ENCODE measurements at regions not wholly inside any gene's neighbourhood (a gene's known extent, or its start where the extent isn't known, plus 50 kb on each side); places are given as distances from the start of the nearest gene placed in this dataset.

DNA sequence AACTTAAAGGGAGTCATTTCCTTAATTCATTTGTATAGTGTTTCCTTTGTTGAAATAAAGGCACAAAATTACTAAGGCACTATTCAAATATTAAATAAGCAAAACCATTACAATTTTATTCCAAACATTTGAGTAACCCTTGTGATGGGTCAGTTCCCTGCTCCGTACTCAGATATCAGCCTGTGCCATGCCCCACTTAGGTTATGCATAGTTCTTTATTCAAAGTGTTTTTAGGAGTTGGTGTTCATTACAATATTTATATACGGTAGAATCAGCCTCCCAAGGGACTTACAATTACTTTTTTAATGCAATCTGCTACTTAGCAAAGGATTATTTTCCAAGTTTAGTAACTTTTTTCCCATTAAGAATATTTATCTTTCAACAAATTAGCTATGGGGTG, 119.3 kb upstream of the SEMA3D start:
- H4K20me1 ChIP-seq (ENCODE audit: insufficient read depth, low read length) = no peaks in the 10 kb centered on the region
- no peaks in the 10 kb centered on the region for H3K79me2 ChIP-seq (ENCODE audit: insufficient read depth, low read length)
- no peaks in the 10 kb centered on the region for H3K36me3 ChIP-seq (replicated peaks in 1 of 2; ENCODE audit: control insufficient read depth in 1 of 2, insufficient read depth in 2 of 2, low read length in 2 of 2)
- intact Hi-C loops (cut with micrococcal nuclease) = no loop called here
- H3K9me3 ChIP-seq (replicated peaks in 1 of 2; ENCODE audit: control insufficient read depth in 1 of 2, insufficient read depth in 1 of 2, low read length in 2 of 2) = no peaks in the 10 kb centered on the region
- no peak overlapping the region for H3K27ac Mint-ChIP-seq
- H3K27ac ChIP-seq (ENCODE audit: low read depth in 1 of 2, low read length in 2 of 2) = no peak overlapping the region
- H3K9ac ChIP-seq (ENCODE audit: insufficient read depth, low read length, poor library complexity, severe bottlenecking) = no peak overlapping the region
- H3K36me3 Mint-ChIP-seq = no peaks in the 10 kb centered on the region
- TF ChIP-seq, protein P1, sequence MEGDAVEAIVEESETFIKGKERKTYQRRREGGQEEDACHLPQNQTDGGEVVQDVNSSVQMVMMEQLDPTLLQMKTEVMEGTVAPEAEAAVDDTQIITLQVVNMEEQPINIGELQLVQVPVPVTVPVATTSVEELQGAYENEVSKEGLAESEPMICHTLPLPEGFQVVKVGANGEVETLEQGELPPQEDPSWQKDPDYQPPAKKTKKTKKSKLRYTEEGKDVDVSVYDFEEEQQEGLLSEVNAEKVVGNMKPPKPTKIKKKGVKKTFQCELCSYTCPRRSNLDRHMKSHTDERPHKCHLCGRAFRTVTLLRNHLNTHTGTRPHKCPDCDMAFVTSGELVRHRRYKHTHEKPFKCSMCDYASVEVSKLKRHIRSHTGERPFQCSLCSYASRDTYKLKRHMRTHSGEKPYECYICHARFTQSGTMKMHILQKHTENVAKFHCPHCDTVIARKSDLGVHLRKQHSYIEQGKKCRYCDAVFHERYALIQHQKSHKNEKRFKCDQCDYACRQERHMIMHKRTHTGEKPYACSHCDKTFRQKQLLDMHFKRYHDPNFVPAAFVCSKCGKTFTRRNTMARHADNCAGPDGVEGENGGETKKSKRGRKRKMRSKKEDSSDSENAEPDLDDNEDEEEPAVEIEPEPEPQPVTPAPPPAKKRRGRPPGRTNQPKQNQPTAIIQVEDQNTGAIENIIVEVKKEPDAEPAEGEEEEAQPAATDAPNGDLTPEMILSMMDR (IDR thresholded peaks at IDR 0.05) = no peak
- no peak overlapping the region for H3K4me3 Mint-ChIP-seq
- H2AFZ ChIP-seq (ENCODE audit: insufficient read depth, low read depth, low read length, poor library complexity, severe bottlenecking) = no peak overlapping the region
- peaks cover 0 to 7% (median 0%) of the 10 kb centered on the region in 7 donors for H3K9me3 Mint-ChIP-seq
- no peak overlapping the region for H3K4me3 ChIP-seq (replicated peaks in 1 of 3; ENCODE audit: low read depth in 2 of 3, low read length in 3 of 3)
- H3K4me1 Mint-ChIP-seq = no peaks in the 10 kb centered on the region
- H3K4me2 ChIP-seq (replicated peaks; ENCODE audit: extremely low read depth, low read length, poor library complexity, severe bottlenecking) = no peak overlapping the region
- WGBS (ENCODE audit: insufficient coverage) = no CpG with 5 or more reads among the region's 2 CpGs
- DNase-seq = no peak
- H3K27me3 ChIP-seq (ENCODE audit: control insufficient read depth in 2 of 2, insufficient read depth in 2 of 2, low read length in 2 of 2) = no peaks in the 10 kb centered on the region
- H3K27me3 Mint-ChIP-seq (ENCODE audit: low read depth in 3 of 3) = peaks cover 0 to 2% (median 2%) of the 10 kb centered on the region in 3 donors
- H3K4me1 ChIP-seq (ENCODE audit: control insufficient read depth in 1 of 2, insufficient read depth in 2 of 2, low read length in 2 of 2) = no peaks in the 10 kb centered on the region

DNA sequence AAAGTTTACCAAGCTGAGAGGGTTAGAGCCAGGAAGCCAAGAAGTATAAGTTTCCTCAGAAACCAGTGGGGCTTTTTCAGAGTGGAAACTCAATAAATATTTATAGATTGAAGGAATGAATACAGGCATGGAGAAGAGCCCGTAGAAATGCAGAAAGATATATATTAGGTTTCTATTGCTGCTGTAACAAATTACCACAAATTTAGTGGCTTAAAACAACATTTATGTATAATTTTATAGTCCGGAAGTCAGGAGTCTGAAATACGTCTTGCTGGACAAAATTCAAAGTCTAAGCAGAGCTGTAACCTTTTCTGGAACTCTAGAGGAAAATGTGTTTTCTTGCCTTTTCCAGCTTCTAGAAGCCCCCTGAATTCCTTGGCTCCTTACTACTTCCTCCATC, 107.3 kb upstream of the SEMA3D start:
- peaks cover 0 to 1% (median 0%) of the 10 kb centered on the region in 7 donors for H3K9me3 Mint-ChIP-seq
- WGBS (ENCODE audit: insufficient coverage) = 83% methylated on average over 2 of the region's 3 CpGs

More for the DNA sequence above, 107.3 kb upstream of the SEMA3D start:
- no peaks in the 10 kb centered on the region for H3K4me1 ChIP-seq (ENCODE audit: control insufficient read depth in 1 of 2, insufficient read depth in 2 of 2, low read length in 2 of 2)
- H3K9ac ChIP-seq (ENCODE audit: insufficient read depth, low read length, poor library complexity, severe bottlenecking) = no peak overlapping the region
- H4K20me1 ChIP-seq (ENCODE audit: insufficient read depth, low read length) = no peaks in the 10 kb centered on the region
- no peak overlapping the region for H3K27ac Mint-ChIP-seq
- H3K4me1 Mint-ChIP-seq = no peaks in the 10 kb centered on the region
- H3K27ac ChIP-seq (ENCODE audit: low read depth in 1 of 2, low read length in 2 of 2) = no peak overlapping the region
- H3K27me3 ChIP-seq (ENCODE audit: control insufficient read depth in 2 of 2, insufficient read depth in 2 of 2, low read length in 2 of 2) = no peaks in the 10 kb centered on the region
- H3K36me3 Mint-ChIP-seq = no peaks in the 10 kb centered on the region
- DNase-seq = no peak
- TF ChIP-seq, protein P1 (IDR thresholded peaks at IDR 0.05) = no peak
- no peaks in the 10 kb centered on the region for H3K79me2 ChIP-seq (ENCODE audit: insufficient read depth, low read length)
- no peaks in the 10 kb centered on the region for H3K36me3 ChIP-seq (replicated peaks in 1 of 2; ENCODE audit: control insufficient read depth in 1 of 2, insufficient read depth in 2 of 2, low read length in 2 of 2)
- no peaks in the 10 kb centered on the region for H3K9me3 ChIP-seq (replicated peaks in 1 of 2; ENCODE audit: control insufficient read depth in 1 of 2, insufficient read depth in 1 of 2, low read length in 2 of 2)
- intact Hi-C loops (cut with micrococcal nuclease) = no loop called here
- H2AFZ ChIP-seq (ENCODE audit: insufficient read depth, low read depth, low read length, poor library complexity, severe bottlenecking) = no peak overlapping the region
- H3K4me3 Mint-ChIP-seq = no peak overlapping the region
- H3K4me2 ChIP-seq (replicated peaks; ENCODE audit: extremely low read depth, low read length, poor library complexity, severe bottlenecking) = no peak overlapping the region
- no peak overlapping the region for H3K4me3 ChIP-seq (replicated peaks in 1 of 3; ENCODE audit: low read depth in 2 of 3, low read length in 3 of 3)
- H3K27me3 Mint-ChIP-seq (ENCODE audit: low read depth in 3 of 3) = no peaks in the 10 kb centered on the region
